Sciatic nerve (tissue), 2 donors: ENCODE measurements at regions not wholly inside any gene's neighbourhood (a gene's known extent, or its start where the extent isn't known, plus 50 kb on each side); places are given as distances from the start of the nearest gene placed in this dataset.
"Not testable (repeated sequence)": the region's sequence is repeated elsewhere in the genome, so short reads cannot be mapped to it uniquely, and the experiment has no call there.

ENCODE experiments used
- ATAC-seq: fragments of 200-7000 bp; cut with Tn5 transposase; one replicate; pipeline ENCODE4 v1.9.1; 2020; ENCODE audit warnings: mild to moderate bottlenecking, moderate library complexity
- DNase-seq: peaks from one replicate; pipeline ENCODE4 v3.0.0-alpha.2; 2020; ENCODE audit warnings: low spot score
- intact Hi-C: fragments of 100-400 bp; cut with DNase I; formaldehyde crosslinking; loops from one replicate; pipeline ENCODE4 v1.14.2; 2022
- donor health status: DM: no; HTN: no; CAD: no.
- donor health status: DM: no; HTN: no; CAD: no.

DNA sequence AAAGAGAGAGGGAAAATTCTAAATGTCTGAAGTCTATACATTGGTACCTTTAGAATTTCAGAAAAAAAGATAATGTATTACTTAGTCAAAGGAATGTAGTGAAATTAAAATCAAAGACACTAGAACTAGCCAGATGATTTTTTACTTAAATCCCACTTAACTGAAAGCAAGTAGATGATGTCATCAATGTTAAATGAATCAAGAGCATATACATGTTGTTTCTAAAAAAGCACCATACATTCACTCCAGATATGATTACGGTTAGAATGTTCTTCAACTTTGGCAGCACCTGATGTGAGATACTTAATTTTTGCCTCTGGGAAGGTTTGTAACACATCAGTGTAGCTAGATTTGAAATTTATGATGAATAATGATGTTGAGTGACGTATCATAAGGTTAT, 576.7 kb upstream of the CNTNAP2 start:
- no peak for DNase-seq
- ATAC-seq: no peak
- intact Hi-C loops: no loop called here

DNA sequence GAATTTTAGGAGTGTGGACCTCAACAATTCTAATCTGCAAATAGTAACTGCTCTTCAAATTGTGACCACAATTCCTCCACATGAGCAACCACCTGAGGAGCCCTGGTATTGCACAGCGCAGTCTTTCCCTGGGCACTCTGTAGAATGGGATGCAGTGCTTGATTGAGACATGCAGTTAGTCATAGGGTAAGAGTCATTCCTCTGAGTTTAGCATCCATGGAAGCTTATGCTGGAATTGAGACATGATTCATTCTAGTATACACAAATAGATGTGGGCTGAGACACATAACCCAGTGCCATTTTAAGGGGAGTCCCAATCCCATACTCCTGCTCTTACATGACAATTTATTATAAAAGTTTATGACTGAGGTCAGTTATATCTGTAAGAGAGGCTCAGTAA, 582.3 kb upstream of the CNTNAP2 start:
- ATAC-seq (no peak), DNase-seq (no peak)
- intact Hi-C loops: no loop called here

DNA sequence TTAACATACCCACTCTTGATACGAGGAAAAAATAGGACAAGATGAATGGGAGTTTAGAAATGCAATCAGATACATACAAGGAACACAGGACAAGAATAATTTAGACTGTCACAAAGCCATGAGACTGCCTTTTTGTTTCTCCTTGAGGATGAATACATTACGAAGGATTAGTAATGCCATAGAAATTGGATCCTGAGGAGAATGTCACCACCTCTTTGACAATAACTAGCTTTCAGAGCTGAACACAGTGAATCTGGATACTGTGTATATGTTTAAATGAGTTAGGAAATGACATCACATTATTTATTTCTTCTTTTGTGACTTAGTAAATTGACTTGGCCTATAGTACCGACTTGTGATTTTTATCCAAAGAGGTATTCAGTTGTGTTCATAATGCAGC, 596.3 kb upstream of the CNTNAP2 start:
- ATAC-seq (no peak), DNase-seq (no peak)
- intact Hi-C loops: no loop called here

DNA sequence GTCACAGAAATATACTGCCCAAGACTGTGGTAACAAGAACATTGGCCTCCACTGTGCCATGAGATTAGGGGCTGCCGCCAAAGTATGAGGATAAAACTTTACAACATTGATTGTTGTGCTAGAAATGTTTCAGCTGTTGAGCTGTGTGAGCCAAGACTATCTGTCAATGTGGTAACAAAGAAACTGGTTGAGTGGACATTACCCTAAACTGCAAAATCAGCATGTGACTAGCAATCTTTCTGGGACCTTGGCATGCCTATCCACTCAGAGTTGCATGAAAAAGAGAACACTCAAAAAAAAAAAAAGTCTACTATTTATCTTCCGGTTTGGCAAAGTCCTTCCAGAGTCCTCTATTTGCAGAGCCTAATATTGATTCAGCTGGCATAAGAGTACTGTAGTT, 605.6 kb upstream of the CNTNAP2 start:
- intact Hi-C loops: no loop called here
- ATAC-seq: no peak
- no peak for DNase-seq

DNA sequence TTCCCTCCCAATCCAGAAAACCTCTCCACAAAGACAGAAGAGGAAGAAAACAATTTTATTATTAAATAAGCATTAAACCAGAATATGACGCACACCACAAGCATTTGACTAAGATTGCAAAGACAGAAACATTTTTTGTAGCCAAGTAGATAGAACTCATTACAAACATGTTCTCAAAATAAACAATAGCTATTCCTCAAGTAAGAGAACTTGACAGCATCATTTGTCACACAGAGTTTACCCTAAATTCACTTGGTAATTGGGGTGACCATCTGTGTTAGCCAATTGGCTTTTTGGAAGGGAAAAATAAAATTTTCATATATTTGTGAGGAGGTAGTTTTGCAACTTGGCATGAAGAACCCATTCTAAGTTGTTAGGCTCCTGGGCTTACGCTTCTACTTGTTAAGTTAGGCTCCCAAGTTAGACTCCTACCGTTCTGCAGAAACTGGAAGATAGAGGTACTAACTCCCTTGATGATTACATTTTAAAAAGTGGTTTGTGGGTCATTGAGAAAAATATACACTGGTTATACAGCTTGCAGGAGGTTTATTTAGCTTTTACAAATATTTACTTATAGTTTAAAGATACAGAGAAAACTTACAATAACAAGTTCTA, 618.6 kb upstream of the CNTNAP2 start:
- ATAC-seq (no peak), DNase-seq (no peak)
- intact Hi-C loops: no loop called here

DNA sequence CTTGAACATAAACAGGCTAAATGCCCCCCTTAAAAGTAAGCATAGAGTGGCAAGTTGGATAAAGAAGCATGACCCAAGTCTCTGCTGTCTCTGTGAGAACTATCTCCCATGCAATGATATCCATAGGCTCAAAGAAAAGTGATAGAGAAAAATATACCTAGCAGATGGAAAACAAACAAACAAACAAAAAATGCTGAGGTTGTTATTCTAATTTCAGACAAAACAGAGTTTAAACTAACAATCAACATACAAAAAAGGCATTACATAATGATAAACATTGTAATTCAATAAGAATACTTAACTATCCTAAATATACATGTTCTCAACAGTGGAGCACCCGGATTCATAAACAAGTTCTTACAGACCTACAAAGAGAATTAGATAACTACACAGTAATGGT, 626.2 kb upstream of the CNTNAP2 start:
- no peak for DNase-seq
- ATAC-seq: no peak
- intact Hi-C loops: no loop called here

DNA sequence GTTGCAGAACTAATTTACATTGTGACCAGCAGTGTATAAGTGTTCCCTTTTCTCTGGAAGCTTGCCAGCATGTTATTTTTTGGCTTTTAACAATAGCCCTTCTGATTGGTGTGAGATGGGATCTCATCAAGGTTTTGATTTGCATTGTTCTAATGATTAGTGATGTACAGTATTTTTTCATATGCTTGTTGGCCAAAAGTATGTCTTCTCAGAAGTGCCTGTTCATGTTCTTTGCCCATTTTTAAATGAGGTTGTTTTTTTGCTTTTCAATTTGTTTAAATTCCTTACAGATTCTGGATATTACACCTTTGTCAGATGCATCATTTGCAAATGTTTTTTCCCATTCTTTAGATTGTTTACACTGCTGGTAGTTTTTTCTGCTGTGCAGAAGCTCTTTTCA, 627.0 kb upstream of the CNTNAP2 start:
- DNase-seq: no peak
- intact Hi-C loops: no loop called here
- ATAC-seq: no peak

DNA sequence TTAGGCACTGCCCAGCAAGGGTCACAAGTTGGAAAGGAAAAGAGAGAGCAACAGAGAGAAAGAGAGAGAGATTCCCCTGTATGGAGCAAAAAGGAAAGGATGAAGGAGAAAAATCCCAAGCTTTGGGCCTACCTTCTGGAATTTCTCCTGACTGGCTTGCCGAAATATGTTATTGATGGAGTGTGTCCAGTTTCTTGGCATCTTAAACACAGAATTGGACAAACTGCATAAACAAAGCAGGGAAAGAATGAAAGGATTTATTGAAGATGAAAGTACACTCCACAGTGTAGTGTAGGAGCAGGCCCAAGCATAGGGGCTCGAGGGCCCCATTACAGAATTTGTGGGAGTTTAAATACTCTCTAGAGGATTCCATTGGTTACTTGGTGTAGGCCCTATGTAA, 627.8 kb upstream of the CNTNAP2 start:
- intact Hi-C loops: no loop called here
- no peak for ATAC-seq

DNA sequence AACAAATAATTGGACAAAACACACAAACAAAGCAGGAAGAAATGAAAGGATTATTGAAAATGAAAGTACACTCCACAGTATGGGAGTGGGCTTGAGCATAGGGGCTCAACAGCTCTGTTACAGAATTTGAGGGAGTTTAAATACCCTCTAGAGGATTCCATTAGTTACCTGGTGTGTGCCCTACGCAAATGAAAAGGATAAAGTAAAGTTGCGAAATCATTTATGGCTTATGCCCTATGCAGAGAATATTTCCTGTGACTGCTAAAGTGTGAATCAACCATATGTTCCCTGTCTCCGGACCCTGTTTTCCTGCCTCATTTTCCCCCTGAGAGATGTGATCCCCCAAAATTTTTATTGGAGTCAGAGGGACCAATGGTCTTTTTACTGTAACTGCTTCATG, 634.6 kb upstream of the CNTNAP2 start:
- ATAC-seq (no peak), DNase-seq (no peak)
- intact Hi-C loops: no loop called here

More for the DNA sequence above, 627.8 kb upstream of the CNTNAP2 start:
- no peak for DNase-seq

DNA sequence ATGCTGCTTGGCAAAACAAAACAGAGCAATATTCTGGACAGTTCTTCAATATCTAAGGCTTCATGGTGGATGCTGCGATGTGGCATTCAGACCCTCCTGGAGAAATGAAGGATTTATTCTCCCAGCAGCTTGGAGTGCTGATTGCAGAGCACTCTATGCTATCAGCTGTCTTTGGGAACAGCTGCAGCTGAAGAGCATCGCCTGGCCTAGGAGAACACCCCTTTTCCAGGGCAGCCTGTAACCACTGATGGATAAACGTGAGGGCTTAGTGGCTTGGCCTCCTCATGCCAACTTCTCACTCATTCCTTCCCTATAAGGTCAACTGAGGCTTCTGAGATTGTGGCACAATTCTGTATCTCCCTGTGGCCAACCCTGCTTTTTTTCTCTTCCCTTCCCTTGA, 638.1 kb upstream of the CNTNAP2 start:
- ATAC-seq (no peak), DNase-seq (no peak)
- intact Hi-C loops: no loop called here

DNA sequence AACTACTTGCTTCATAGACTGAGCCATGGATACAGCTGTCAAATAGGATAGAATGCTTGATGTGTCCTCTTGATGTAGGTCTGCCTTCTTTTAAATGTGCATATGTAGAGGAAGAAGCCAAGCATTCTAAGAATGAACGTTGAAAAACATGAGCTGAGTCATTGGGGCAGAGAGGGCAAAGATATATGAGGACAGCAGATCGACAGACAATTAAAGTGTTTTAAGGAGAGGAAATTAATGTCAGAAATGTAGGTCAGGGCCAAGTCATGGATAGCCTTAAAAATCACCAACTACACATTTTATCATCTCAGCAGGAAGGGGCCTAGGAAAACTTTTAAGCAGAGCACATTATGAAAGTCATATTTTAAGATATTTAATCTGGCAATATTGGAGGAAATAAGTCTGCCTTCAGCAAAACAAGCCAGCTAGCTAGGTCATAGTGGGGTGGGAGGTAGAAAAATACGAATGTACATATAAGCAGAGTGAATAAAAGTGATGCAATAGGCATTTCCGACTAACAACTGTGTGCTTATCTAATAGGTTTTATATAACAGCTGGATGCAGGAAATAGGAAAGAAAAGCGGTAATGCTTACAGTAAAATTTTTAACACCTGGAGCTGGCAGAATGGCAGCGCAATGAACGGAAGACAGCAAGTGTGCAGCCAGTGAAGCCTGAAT, 638.3 kb upstream of the TPK1 start:
- intact Hi-C loops: no loop called here

DNA sequence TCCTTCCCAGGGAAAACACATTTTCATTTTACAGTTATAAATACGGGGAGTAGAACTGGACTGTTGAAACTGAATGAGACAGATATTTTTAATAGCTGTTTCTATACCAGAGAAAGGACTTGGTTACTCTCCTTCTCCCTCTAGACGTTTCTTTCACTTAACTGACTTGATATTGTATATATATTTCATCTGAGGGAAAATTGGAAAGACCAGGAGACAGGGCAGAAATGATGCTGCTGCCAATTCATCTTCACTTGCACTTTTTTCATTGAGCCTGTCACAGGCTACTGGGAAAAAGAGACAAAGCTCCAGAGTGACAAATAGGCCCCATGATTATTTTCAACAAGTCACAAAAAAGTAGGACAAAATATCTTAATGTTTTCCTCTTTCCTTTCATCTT, 636.0 kb upstream of the TPK1 start:
- intact Hi-C loops: no loop called here
- DNase-seq (no peak), ATAC-seq (no peak)

More for the DNA sequence above, 638.3 kb upstream of the TPK1 start:
- ATAC-seq (no peak), DNase-seq (no peak)

DNA sequence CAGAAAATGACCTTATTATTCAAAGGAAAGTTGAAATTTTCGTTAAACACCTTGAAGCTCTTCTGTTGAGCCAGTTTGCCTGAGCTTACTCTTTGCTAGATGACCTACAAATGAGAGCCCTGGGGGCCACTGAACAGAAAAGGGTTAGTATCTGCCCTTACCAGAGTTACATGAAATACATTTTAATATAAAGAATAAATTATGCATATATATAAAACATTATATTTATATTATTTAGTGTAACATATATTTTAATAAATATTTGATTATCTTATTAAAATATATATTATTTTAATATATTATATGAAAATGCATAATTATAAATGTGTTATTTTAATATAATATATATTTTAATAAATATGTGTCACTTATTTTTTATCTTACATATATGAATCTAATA, 628.4 kb upstream of the TPK1 start:
- ATAC-seq (no peak), DNase-seq (no peak)
- intact Hi-C loops: no loop called here

DNA sequence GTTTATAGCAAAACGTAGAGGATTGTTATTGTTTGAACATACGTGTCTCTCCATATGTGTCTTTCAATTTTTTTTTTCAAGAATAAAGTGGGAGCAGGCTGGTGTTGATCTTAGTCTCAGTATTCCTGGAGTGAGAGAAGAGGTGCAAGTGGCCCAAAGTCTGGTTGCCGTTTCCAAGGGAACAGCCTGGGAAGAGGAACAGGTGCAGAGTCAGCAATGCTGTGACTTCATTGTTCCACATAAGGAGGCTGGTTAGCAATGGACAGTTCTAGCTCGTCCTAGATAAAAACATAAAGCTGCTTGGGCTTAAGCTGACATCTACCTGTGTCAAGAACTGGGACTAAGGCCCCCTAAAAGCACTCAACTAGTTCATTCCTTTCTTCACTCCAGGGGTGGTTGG, 626.6 kb upstream of the TPK1 start:
- DNase-seq: no peak
- intact Hi-C loops: no loop called here
- no peak for ATAC-seq

DNA sequence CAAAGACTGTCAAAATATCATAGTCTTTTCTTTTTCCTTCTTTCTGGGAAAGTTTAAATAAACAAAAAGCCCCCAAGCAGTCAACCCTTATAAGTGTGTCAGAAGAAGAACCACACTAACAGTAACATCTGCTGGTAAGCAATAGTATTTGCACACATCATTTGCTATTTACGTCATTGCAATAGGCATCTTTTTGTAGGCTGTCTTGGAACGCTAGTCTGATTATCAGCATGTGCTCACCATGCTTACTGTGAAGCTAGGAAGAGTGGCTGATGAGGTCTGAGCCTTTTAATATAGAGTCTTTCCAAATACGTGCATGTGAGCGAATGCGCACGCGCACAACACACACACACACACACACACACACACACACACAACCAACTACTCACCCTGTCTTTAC, 599.0 kb upstream of the TPK1 start:
- DNase-seq (no peak), ATAC-seq (no peak)
- intact Hi-C loops: no loop called here

DNA sequence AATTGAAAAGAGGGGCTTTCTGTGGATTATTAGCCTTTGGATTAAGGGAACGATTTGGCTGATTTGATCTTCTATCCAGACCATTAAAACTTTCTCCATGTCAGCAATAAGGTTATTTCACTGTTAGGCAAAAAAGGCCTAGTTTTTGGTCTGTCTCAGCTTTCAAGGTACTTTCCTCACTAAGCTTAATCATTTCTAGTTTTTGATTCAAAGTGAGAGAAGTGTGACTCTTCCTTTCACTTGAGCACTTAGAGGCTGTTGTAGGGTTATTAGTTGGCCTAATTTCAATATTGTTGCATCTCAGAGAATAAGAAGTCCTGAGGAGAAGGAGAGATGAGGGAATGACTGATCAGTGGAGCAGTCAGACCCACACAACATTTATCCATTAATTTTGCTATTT, 596.0 kb upstream of the TPK1 start:
- no peak for DNase-seq
- ATAC-seq: no peak
- intact Hi-C loops: no loop called here

DNA sequence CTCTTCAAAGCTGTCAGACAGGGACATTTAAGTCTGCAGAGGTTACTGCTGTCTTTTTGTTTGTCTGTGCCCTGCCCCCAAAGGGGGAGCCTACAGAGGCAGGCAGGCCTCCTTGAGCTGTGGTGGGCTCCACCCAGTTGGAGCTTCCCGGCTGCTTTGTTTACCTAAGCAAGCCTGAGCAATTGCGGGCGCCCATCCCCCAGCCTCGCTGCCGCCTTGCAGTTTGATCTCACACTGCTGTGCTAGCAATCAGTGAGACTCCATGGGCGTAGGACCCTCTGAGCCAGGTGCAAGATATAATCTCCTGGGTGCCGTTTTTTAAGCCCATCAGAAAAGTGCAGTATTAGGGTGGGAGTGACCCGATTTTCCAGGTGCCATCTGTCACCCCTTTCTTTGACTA, 582.6 kb upstream of the TPK1 start:
- DNase-seq, intact Hi-C loops, ATAC-seq: not testable (repeated sequence)

DNA sequence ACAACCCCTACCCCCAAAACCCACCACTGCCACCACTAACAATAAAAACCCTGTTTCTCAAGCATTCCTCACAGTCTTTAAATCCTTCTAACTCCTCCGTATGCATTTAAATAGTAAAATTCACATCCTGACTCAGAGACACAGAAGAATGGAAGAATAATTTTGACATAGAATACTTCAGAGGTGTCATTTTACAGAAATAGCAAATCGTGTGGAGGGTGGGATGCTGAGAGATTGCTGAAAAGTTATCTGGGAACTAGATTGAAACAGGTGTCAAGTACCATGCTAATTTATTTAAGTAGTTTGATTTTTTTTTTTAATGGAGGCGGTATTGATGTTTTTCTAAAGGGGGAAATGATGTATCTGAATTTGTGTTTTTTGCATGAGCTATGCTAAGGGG, 575.2 kb upstream of the TPK1 start:
- intact Hi-C loops: no loop called here
- no peak for DNase-seq
- no peak for ATAC-seq

DNA sequence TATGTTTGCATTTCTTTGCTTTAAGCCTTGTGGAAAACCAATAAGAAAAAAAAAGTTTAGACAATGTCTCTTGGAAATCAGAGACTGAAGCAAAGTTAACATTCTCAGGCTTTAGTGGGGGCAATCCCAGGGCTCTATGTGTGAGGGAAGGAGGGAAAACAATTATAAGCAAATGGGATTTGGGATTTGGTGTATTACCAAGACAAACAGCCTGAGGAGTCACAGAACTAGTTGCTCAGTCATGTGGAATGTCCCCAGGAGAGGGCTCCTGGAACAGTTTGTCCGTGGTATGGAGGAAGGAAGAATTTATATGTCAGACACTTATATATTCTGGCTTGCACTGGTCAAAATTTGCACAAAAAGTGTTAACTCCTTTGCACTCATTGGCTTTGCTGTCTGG, 562.9 kb upstream of the TPK1 start:
- ATAC-seq (peak; percentile 38), DNase-seq (no peak)
- intact Hi-C loops: no loop called here

DNA sequence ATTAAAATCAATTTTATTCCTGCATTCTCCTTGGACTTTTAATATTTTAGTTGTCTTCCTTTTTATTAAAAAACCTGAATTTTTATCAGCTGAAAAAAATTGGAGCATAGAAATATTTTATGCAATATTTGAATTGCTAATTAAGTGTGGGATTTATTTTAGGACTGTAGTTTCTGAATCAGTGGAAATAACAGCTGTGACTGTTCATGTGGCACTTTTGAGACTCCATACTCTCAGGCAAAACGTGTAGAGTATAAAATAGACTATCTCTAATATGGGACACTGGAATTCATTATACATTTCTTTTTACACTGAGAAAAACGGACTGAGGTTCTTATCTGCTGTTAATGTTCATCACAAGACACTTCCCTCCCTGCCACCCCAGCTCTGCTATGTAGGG, 558.3 kb upstream of the TPK1 start:
- ATAC-seq: no peak
- intact Hi-C loops: no loop called here

DNA sequence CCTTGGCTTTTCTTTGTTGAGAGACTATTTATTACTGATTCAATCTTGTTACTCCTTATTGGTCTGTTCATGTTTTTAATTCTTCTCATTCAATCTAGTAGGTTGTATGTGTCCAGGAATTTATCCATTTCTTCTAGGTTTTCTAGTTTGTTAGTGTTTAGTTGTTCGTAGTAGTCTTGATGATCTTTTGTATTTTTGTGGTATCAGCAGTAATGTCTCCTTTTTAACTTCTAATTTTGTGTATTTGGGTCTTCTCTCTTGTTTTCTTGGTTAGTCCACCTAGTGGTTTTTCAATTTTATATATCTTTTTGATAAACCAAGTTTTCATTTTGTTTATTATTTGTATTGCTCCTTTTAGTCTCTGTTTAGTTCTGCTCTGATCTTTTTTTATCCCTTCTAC, 546.9 kb upstream of the TPK1 start:
- DNase-seq (no peak), ATAC-seq (no peak)
- intact Hi-C loops: no loop called here

More for the DNA sequence above, 558.3 kb upstream of the TPK1 start:
- no peak for DNase-seq
